HG03097 (cell line): ENCODE measurements at regions not wholly inside any gene's neighbourhood (a gene's known extent, or its start where the extent isn't known, plus 50 kb on each side); places are given as distances from the start of the nearest gene placed in this dataset.
"Not testable (repeated sequence)": the region's sequence is repeated elsewhere in the genome, so short reads cannot be mapped to it uniquely, and the experiment has no call there.

ENCODE experiments used
- ATAC-seq: cut with Tn5 transposase; IDR thresholded peaks from one replicate; pipeline ENCODE4 v1.9.1; 2021; ENCODE audit not compliant: unreplicated experiment, low FRiP score

- no peak for ATAC-seq
Measured at GRCh38 chr7:92982928-92983327, 134.9 kb downstream of the SAMD9 start.

GRCh38 chr7:92976931-92977330 lies 140.6 kb upstream of the CDK6 start:
- no peak for ATAC-seq

- ATAC-seq: no peak
Measured at GRCh38 chr7:92973974-92974373, 137.6 kb upstream of the CDK6 start.

- ATAC-seq: no peak
Measured at GRCh38 chr7:92973293-92973731, 136.9 kb upstream of the CDK6 start.

GRCh38 chr7:92972441-92972840 lies 136.1 kb upstream of the CDK6 start:
- ATAC-seq: no peak

- no peak for ATAC-seq
Measured at GRCh38 chr7:92969061-92969460, 132.7 kb upstream of the CDK6 start.

- no peak for ATAC-seq
Measured at GRCh38 chr7:92968502-92968901, 132.1 kb upstream of the CDK6 start.

GRCh38 chr7:92967238-92967637 lies 130.9 kb upstream of the CDK6 start:
- no peak for ATAC-seq

- ATAC-seq: no peak
Measured at GRCh38 chr7:92964141-92964540, 127.8 kb upstream of the CDK6 start.

- ATAC-seq: no peak
Measured at GRCh38 chr7:92963566-92963965, 127.2 kb upstream of the CDK6 start.

GRCh38 chr7:92961961-92962360 lies 125.6 kb upstream of the CDK6 start:
- no peak for ATAC-seq

GRCh38 chr7:92956575-92956974 lies 120.2 kb upstream of the CDK6 start:
- no peak for ATAC-seq

GRCh38 chr7:92955081-92955480 lies 118.7 kb upstream of the CDK6 start:
- ATAC-seq: no peak

- ATAC-seq: no peak
Measured at GRCh38 chr7:92953657-92954056, 117.3 kb upstream of the CDK6 start.

- ATAC-seq: no peak
Measured at GRCh38 chr7:92949748-92950147, 113.4 kb upstream of the CDK6 start.

- no peak for ATAC-seq
Measured at GRCh38 chr7:92945840-92946239, 109.5 kb upstream of the CDK6 start.

GRCh38 chr7:92944633-92945032 lies 108.3 kb upstream of the CDK6 start:
- no peak for ATAC-seq

- ATAC-seq: not testable (repeated sequence)
Measured at GRCh38 chr7:92942706-92943105, 106.3 kb upstream of the CDK6 start.

GRCh38 chr7:92939666-92940360 lies 103.4 kb upstream of the CDK6 start:
- ATAC-seq: no peak

- ATAC-seq: no peak
Measured at GRCh38 chr7:92934096-92934495, 97.7 kb upstream of the CDK6 start.

GRCh38 chr7:92932450-92932849 lies 96.1 kb upstream of the CDK6 start:
- ATAC-seq: no peak

GRCh38 chr7:92930404-92930803 lies 94.0 kb upstream of the CDK6 start:
- no peak for ATAC-seq

GRCh38 chr7:92926697-92927044 lies 90.3 kb upstream of the CDK6 start:
- no peak for ATAC-seq
